Thyroid gland (tissue), 4 donors: ENCODE measurements at regions not wholly inside any gene's neighbourhood (a gene's known extent, or its start where the extent isn't known, plus 50 kb on each side); places are given as distances from the start of the nearest gene placed in this dataset.

Experiments
- POLR2A ChIP-seq, 2 donors: fragments of 450-650 bp; IDR thresholded peaks; one replicate each; pipeline ENCODE4 v1.6.1; 2017; ENCODE audit warnings: antibody characterized with exemption in 2 of 2, mild to moderate bottlenecking in 2 of 2, moderate library complexity in 1 of 2
- TF ChIP-seq, protein P1 (sequence below), 6 experiments: fragments of 200-600 bp in 3 of 6; fragments of 450-650 bp in 3 of 6; sonication (generic) in 3 of 6; IDR thresholded peaks; one replicate each; pipeline ENCODE4 v1.5.1; 2016 to 2019; ENCODE audit warnings: antibody characterized with exemption in 6 of 6, mild to moderate bottlenecking in 2 of 6, inconsistent platforms in 1 of 6, moderate library complexity in 1 of 6

DNA sequence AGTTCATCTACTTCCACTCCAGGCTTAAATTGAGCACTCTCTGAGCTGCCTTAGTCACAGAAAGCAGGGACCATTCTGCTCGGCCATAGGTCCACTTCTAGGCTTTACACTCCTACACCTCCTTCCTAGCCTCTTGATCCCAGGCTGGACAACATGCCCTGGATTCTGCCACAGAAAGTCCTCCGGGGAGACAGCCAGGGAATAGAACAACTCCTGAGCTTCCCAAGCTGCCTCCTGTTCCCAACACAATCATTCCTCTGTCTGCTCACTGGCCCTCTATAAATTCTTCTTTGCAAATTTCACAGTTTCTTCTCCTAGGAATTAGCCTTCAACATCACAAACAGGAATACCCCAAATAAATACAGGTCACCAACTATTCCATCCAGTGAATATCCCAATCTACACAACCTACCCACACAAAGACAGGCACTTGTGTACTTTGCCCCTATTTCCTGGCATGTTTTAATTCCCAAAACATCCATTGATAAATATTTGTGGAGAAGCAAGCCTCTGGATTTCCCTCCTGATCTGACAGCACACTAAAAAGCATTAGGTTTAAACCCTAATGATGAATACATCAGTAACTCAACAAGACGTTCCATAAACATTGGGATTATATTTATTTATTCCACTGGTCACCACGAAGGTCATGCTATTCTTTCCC, 125.5 kb downstream of the ENC1 start:
- no peak for TF ChIP-seq POLR2A (IDR thresholded peaks at IDR 0.05)
- TF ChIP-seq, protein P1, sequence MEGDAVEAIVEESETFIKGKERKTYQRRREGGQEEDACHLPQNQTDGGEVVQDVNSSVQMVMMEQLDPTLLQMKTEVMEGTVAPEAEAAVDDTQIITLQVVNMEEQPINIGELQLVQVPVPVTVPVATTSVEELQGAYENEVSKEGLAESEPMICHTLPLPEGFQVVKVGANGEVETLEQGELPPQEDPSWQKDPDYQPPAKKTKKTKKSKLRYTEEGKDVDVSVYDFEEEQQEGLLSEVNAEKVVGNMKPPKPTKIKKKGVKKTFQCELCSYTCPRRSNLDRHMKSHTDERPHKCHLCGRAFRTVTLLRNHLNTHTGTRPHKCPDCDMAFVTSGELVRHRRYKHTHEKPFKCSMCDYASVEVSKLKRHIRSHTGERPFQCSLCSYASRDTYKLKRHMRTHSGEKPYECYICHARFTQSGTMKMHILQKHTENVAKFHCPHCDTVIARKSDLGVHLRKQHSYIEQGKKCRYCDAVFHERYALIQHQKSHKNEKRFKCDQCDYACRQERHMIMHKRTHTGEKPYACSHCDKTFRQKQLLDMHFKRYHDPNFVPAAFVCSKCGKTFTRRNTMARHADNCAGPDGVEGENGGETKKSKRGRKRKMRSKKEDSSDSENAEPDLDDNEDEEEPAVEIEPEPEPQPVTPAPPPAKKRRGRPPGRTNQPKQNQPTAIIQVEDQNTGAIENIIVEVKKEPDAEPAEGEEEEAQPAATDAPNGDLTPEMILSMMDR (IDR thresholded peaks at IDR 0.05), result no peak
